OCI-LY7 (cell line): ENCODE measurements at regions not wholly inside any gene's neighbourhood (a gene's known extent, or its start where the extent isn't known, plus 50 kb on each side); places are given as distances from the start of the nearest gene placed in this dataset.

ENCODE experiments used
- EZH2phosphoT487 ChIP-seq: fragments of 200-600 bp; sonication (generic); IDR thresholded peaks from 2 replicates; pipeline ENCODE4 v1.6.1; 2018; ENCODE audit warnings: low read depth, borderline replicate concordance, mild to moderate bottlenecking, mixed run types, antibody characterized with exemption, low read length, moderate library complexity, mixed read lengths
- TF ChIP-seq, protein P1 (sequence below): fragments of 200-600 bp; sonication (generic); conservative IDR thresholded peaks from 2 replicates; pipeline ENCODE4 v1.5.1; 2014; ENCODE audit warnings: mild to moderate bottlenecking, antibody characterized with exemption, low read length, moderate library complexity, mixed read lengths

DNA sequence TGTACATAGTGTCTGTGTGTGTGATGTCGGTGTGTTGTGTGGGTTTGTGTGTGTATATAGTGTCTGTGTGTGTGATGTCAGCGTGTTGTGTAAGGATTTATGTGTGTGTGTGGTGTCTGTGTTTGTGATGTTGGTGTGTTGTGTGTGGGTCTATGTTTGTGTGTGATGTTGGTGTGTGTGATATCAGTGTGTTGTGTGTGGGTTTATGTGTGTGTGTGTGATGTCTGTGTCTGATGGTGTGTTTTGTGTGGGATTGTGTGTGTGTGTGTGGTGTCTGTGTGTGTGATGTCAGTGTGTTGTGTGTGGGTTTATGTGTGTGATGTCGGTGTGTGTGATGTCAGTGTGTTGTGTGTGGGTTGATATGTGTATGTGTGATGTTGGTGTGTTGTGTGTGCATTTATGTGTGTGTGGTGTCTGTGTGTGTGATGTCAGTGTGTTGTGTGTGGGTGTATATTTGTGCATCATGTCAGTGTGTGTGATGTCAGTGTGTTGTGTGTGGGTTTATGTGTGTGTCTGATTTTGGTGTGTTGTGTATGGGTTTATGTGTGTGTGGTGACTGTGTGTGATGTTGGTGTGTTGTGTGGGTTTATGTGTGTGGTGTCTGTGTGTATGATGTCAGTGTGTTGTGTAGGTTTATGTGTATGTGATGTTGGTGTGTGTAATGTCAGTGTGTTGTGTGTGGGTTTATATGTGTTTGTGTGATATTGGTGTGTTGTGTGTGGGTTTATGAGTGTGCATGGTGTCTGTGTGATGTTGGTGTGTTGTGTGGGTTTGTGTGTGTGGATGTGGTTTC lies 102.4 kb upstream of the CD93 start:
- TF ChIP-seq, protein P1, sequence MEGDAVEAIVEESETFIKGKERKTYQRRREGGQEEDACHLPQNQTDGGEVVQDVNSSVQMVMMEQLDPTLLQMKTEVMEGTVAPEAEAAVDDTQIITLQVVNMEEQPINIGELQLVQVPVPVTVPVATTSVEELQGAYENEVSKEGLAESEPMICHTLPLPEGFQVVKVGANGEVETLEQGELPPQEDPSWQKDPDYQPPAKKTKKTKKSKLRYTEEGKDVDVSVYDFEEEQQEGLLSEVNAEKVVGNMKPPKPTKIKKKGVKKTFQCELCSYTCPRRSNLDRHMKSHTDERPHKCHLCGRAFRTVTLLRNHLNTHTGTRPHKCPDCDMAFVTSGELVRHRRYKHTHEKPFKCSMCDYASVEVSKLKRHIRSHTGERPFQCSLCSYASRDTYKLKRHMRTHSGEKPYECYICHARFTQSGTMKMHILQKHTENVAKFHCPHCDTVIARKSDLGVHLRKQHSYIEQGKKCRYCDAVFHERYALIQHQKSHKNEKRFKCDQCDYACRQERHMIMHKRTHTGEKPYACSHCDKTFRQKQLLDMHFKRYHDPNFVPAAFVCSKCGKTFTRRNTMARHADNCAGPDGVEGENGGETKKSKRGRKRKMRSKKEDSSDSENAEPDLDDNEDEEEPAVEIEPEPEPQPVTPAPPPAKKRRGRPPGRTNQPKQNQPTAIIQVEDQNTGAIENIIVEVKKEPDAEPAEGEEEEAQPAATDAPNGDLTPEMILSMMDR = no peak
- no peak for TF ChIP-seq EZH2phosphoT487
